H9 (cell line): ENCODE measurements at regions not wholly inside any gene's neighbourhood (a gene's known extent, or its start where the extent isn't known, plus 50 kb on each side); places are given as distances from the start of the nearest gene placed in this dataset.

Source experiments
- DNase-seq: peaks from one replicate; pipeline ENCODE4 v3.0.0-alpha.2; 2017
- H2AFZ ChIP-seq: one replicate; pipeline ENCODE4 v1.6.1; 2013; ENCODE audit warnings: mild to moderate bottlenecking, low read length, control low read depth, moderate library complexity
- H2AK5ac ChIP-seq: 2 replicates; pipeline ENCODE4 v1.6.1; 2013; ENCODE audit warnings: low read length, control low read depth, mixed read lengths; ENCODE audit not compliant: insufficient read length
- H2BK120ac ChIP-seq: one replicate; pipeline ENCODE4 v1.6.1; 2013; ENCODE audit warnings: low read depth, mild to moderate bottlenecking, low read length, control low read depth, inconsistent platforms; ENCODE audit not compliant: poor library complexity, severe bottlenecking
- H2BK12ac ChIP-seq: 2 replicates; pipeline ENCODE4 v1.6.1; 2013; ENCODE audit warnings: low read length, control low read depth, mixed read lengths, low read depth; ENCODE audit not compliant: insufficient read length
- H2BK15ac ChIP-seq: 2 replicates; pipeline ENCODE4 v1.6.1; 2013; ENCODE audit warnings: low read depth, low read length, control low read depth
- H2BK20ac ChIP-seq: one replicate; pipeline ENCODE4 v1.6.1; 2013; ENCODE audit warnings: low read depth, mild to moderate bottlenecking, low read length, control low read depth, inconsistent platforms; ENCODE audit not compliant: poor library complexity, severe bottlenecking
- H2BK5ac ChIP-seq: 2 replicates; pipeline ENCODE4 v1.6.1; 2013; ENCODE audit warnings: low read length, control low read depth, mixed read lengths; ENCODE audit not compliant: insufficient read length
- H3K14ac ChIP-seq: 2 replicates; pipeline ENCODE4 v1.6.1; 2013; ENCODE audit warnings: low read length, control low read depth; ENCODE audit not compliant: insufficient read depth
- H3K18ac ChIP-seq: 2 replicates; pipeline ENCODE4 v1.6.1; 2013; ENCODE audit warnings: low read depth, mild to moderate bottlenecking, mixed read lengths, low read length, control low read depth; ENCODE audit not compliant: insufficient read length
- H3K23ac ChIP-seq: 2 replicates; pipeline ENCODE4 v1.6.1; 2013; ENCODE audit warnings: low read length, control low read depth, mixed read lengths, low read depth; ENCODE audit not compliant: insufficient read length
- H3K23me2 ChIP-seq: 2 replicates; pipeline ENCODE4 v1.6.1; 2013; ENCODE audit warnings: low read depth, mild to moderate bottlenecking, mixed read lengths, low read length, control low read depth; ENCODE audit not compliant: insufficient read length, poor library complexity, severe bottlenecking
- H3K27ac ChIP-seq: 2 replicates; pipeline ENCODE4 v1.5.1; 2013; ENCODE audit warnings: low read length, control low read depth, mixed read lengths, low read depth; ENCODE audit not compliant: insufficient read length
- H3K27me3 ChIP-seq: 2 replicates; pipeline ENCODE4 v1.6.1; 2013; ENCODE audit warnings: low read length, control low read depth, inconsistent platforms; ENCODE audit not compliant: insufficient read depth
- H3K4ac ChIP-seq: 2 replicates; pipeline ENCODE4 v1.6.1; 2013; ENCODE audit warnings: low read depth, mild to moderate bottlenecking, control low read depth, inconsistent platforms, low read length, moderate library complexity
- H3K4me1 ChIP-seq: 2 replicates; pipeline ENCODE4 v1.6.1; 2013; ENCODE audit warnings: low read length, control low read depth, inconsistent platforms; ENCODE audit not compliant: insufficient read depth
- H3K4me2 ChIP-seq: 2 replicates; pipeline ENCODE4 v1.6.1; 2013; ENCODE audit warnings: low read length, control low read depth, mixed read lengths; ENCODE audit not compliant: insufficient read length, insufficient read depth
- H3K56ac ChIP-seq: 2 replicates; pipeline ENCODE4 v1.6.1; 2013; ENCODE audit warnings: low read depth, mild to moderate bottlenecking, mixed read lengths, low read length, control low read depth; ENCODE audit not compliant: insufficient read length
- H3K79me1 ChIP-seq: 2 replicates; pipeline ENCODE4 v1.6.1; 2013; ENCODE audit warnings: low read depth, mild to moderate bottlenecking, moderate library complexity, low read length, control low read depth, inconsistent platforms; ENCODE audit not compliant: insufficient read depth, poor library complexity, severe bottlenecking
- H3K79me2 ChIP-seq: 2 replicates; pipeline ENCODE4 v1.6.1; 2013; ENCODE audit warnings: low read length, control low read depth, inconsistent platforms; ENCODE audit not compliant: insufficient read depth
- H3K9ac ChIP-seq: 2 replicates; pipeline ENCODE4 v1.6.1; 2013; ENCODE audit warnings: low read length, control low read depth, mixed read lengths; ENCODE audit not compliant: insufficient read length; ENCODE audit errors: extremely low read depth
- H3K9me3 ChIP-seq: one replicate; pipeline ENCODE4 v1.6.1; 2013; ENCODE audit warnings: low read depth, low read length, inconsistent platforms; ENCODE audit not compliant: control insufficient read depth
- H3T11ph ChIP-seq: one replicate; pipeline ENCODE4 v1.6.1; 2013; ENCODE audit warnings: mild to moderate bottlenecking, low read length, control low read depth, inconsistent platforms
- H4K20me1 ChIP-seq: one replicate; pipeline ENCODE4 v1.6.1; 2013; ENCODE audit not compliant: control insufficient read depth, insufficient read length, insufficient read depth
- H4K5ac ChIP-seq: 2 replicates; pipeline ENCODE4 v1.6.1; 2013; ENCODE audit warnings: low read depth, mild to moderate bottlenecking, mixed read lengths, low read length, control low read depth; ENCODE audit not compliant: insufficient read length
- H4K8ac ChIP-seq: replicated peaks from 2 replicates; pipeline ENCODE4 v1.6.1; 2013; ENCODE audit warnings: low read length, control low read depth, mixed read lengths, low read depth; ENCODE audit not compliant: insufficient read length
- H4K91ac ChIP-seq: 2 replicates; pipeline ENCODE4 v1.6.1; 2013; ENCODE audit warnings: low read depth, mild to moderate bottlenecking, moderate library complexity, mixed read lengths, low read length, control low read depth; ENCODE audit not compliant: insufficient read length
- H3K27ac Mint-ChIP-seq, 3 experiments: 2 replicates in 2 of 3; 3 replicates in 1 of 3; pipeline ENCODE4 v1.8.0; 2020 to 2021; ENCODE audit warnings: mixed read lengths in 3 of 3, mild to moderate bottlenecking in 1 of 3, moderate library complexity in 1 of 3
- H3K27me3 Mint-ChIP-seq: 2 replicates; pipeline ENCODE4 v1.8.0; 2021; ENCODE audit warnings: low read depth, mild to moderate bottlenecking, moderate library complexity, mixed read lengths
- H3K36me3 Mint-ChIP-seq, 3 experiments: 2 replicates in 2 of 3; 3 replicates in 1 of 3; pipeline ENCODE4 v1.8.0; 2020 to 2021; ENCODE audit warnings: low read depth in 3 of 3, mixed read lengths in 3 of 3; ENCODE audit not compliant: insufficient read depth in 1 of 3
- H3K4me1 Mint-ChIP-seq, 2 experiments: 2 replicates each; pipeline ENCODE4 v1.8.0; 2020; ENCODE audit warnings: mixed read lengths in 2 of 2
- H3K4me3 Mint-ChIP-seq, 2 experiments: 2 replicates in 1 of 2; 3 replicates in 1 of 2; pipeline ENCODE4 v1.8.0; 2020 to 2021; ENCODE audit warnings: mild to moderate bottlenecking in 2 of 2, mixed read lengths in 2 of 2, moderate library complexity in 1 of 2
- H3K9me3 Mint-ChIP-seq, 2 experiments: 2 replicates in 1 of 2; 3 replicates in 1 of 2; pipeline ENCODE4 v1.8.0; 2020; ENCODE audit warnings: mild to moderate bottlenecking in 2 of 2, mixed read lengths in 2 of 2, moderate library complexity in 1 of 2
- TF ChIP-seq, protein P1 (sequence below): fragments of 200-600 bp; sonication (generic); conservative IDR thresholded peaks from 3 replicates; pipeline ENCODE4 v1.8.0; 2021; ENCODE audit warnings: antibody characterized with exemption, mild to moderate bottlenecking

DNA sequence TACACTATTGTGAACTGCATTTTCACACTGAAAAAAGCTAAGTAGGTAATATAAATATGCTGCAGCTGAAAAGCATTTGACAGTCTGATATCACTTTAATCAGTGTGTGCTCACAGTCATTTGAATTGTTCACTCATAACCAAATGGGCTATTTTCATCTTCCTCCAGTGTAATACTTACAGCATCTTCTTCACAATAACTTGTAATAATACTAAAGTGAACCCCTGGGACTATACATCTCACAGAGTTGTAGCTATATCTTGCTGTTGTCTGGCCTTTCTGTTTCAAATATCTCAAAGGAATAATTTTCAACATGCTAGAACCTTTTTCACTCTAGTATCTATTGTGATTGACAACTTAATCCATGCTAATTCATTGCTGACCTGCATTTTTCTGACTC lies 66.8 kb upstream of the GALNTL6 start:
- Histone ChIP-seq H3T11ph (no peak overlapping the region), H2BK12ac (no peak overlapping the region), H2BK5ac (no peak overlapping the region), H2BK20ac (no peak overlapping the region), H4K20me1 (no peaks in the 10 kb centered on the region), H2AFZ (no peak overlapping the region), H3K23ac (no peak overlapping the region), H4K8ac (no peak overlapping the region), H3K4me1 (no peaks in the 10 kb centered on the region), H3K14ac (no peak overlapping the region), H3K9ac (no peak overlapping the region), H3K4me2 (no peak overlapping the region), H3K79me1 (no peaks in the 10 kb centered on the region), H3K56ac (no peak overlapping the region), H3K23me2 (no peaks in the 10 kb centered on the region), H3K79me2 (no peaks in the 10 kb centered on the region), H2AK5ac (no peak overlapping the region), H3K18ac (no peak overlapping the region), H4K91ac (no peak overlapping the region), H3K27ac (no peak overlapping the region), H3K4ac (no peak overlapping the region), H3K27me3 (no peaks in the 10 kb centered on the region), H3K9me3 (no peaks in the 10 kb centered on the region), H2BK120ac (no peak overlapping the region), H2BK15ac (no peak overlapping the region), H4K5ac (no peak overlapping the region)
- Mint-ChIP-seq H3K27ac (no peak overlapping the region), H3K9me3 (no peaks in the 10 kb centered on the region), H3K36me3 (no peaks in the 10 kb centered on the region), H3K4me3 (no peak overlapping the region), H3K4me1 (no peaks in the 10 kb centered on the region), H3K27me3 (no peaks in the 10 kb centered on the region)
- TF ChIP-seq, protein P1, sequence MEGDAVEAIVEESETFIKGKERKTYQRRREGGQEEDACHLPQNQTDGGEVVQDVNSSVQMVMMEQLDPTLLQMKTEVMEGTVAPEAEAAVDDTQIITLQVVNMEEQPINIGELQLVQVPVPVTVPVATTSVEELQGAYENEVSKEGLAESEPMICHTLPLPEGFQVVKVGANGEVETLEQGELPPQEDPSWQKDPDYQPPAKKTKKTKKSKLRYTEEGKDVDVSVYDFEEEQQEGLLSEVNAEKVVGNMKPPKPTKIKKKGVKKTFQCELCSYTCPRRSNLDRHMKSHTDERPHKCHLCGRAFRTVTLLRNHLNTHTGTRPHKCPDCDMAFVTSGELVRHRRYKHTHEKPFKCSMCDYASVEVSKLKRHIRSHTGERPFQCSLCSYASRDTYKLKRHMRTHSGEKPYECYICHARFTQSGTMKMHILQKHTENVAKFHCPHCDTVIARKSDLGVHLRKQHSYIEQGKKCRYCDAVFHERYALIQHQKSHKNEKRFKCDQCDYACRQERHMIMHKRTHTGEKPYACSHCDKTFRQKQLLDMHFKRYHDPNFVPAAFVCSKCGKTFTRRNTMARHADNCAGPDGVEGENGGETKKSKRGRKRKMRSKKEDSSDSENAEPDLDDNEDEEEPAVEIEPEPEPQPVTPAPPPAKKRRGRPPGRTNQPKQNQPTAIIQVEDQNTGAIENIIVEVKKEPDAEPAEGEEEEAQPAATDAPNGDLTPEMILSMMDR, result no peak
- no peak for DNase-seq
